K562 (cell line): ENCODE measurements at regions not wholly inside any gene's neighbourhood (a gene's known extent, or its start where the extent isn't known, plus 50 kb on each side); places are given as distances from the start of the nearest gene placed in this dataset.

ENCODE experiments used
- ATAC-seq: fragments of 200-7000 bp; cut with Tn5 transposase; 3 replicates; pipeline ENCODE4 v1.9.1; 2020; ENCODE audit warnings: moderate library complexity
- BruUV-seq: library from RNA; stranded (reverse); fragments of 400-500 nt; replicated peaks from 2 replicates; lab custom pipeline; 2021; lab: Mats Ljungman, UMichigan
- CTCF ChIA-PET: fragments of 300-600 bp; formaldehyde crosslinking; extraction: SDS; loops from one replicate; lab custom pipeline; 2021; ENCODE audit warnings: low intra/inter-chr PET ratio; lab: Yijun Ruan, JAX
- POLR2A ChIA-PET: fragments of 300-600, 350-650 bp; sonication (Branson Sonifier 250); formaldehyde crosslinking; extraction: SDS; loops from one replicate; lab custom pipeline; 2021; ENCODE audit warnings: antibody characterized with exemption, inconsistent platforms; lab: Yijun Ruan, JAX
- DNase-seq, 4 experiments: peaks; one replicate each; pipeline versions ENCODE4 v3.0.0 to v3.0.0-alpha.2; 2011 to 2018; ENCODE audit warnings: low spot score in 3 of 4, mixed read lengths in 3 of 4; ENCODE audit errors: extremely low read depth in 1 of 4
- FAIRE-seq: peaks from 2 replicates; lab custom pipeline; 2011; peaks lifted over from hg19 to GRCh38; lab: Jason Lieb, UNC
- H2AFZ ChIP-seq: 2 replicates; pipeline ENCODE4 v1.6.0; 2011; ENCODE audit warnings: low read depth, low read length, control low read depth, inconsistent platforms
- H3K27ac ChIP-seq: fragments of 200-600 bp; 3 replicates; pipeline ENCODE4 v1.8.0; 2011; ENCODE audit warnings: low read depth, mild to moderate bottlenecking, control low read depth, inconsistent platforms, low read length, moderate library complexity, mixed read lengths; ENCODE audit errors: extremely low read depth
- H3K27me3 ChIP-seq, 2 experiments: fragments of 300-600 bp in 1 of 2; 2 replicates in 1 of 2; 3 replicates in 1 of 2; pipeline versions ENCODE4 v1.6.0 to v1.8.0; 2011; ENCODE audit warnings: inconsistent platforms in 2 of 2, low read length in 2 of 2, mild to moderate bottlenecking in 1 of 2, mixed read lengths in 1 of 2, moderate library complexity in 1 of 2; ENCODE audit not compliant: control insufficient read depth in 2 of 2, insufficient read depth in 2 of 2
- H3K36me3 ChIP-seq: fragments of 300-600 bp; 3 replicates; pipeline ENCODE4 v1.8.0; 2011; ENCODE audit warnings: mild to moderate bottlenecking, low read length, inconsistent platforms; ENCODE audit not compliant: control insufficient read depth, insufficient read depth
- H3K4me1 ChIP-seq, 2 experiments: fragments of 200-600 bp in 1 of 2; replicated peaks in 1 of 2; 2 replicates in 1 of 2; 3 replicates in 1 of 2; pipeline versions ENCODE4 v1.5.1 to v1.8.0; 2011; ENCODE audit warnings: inconsistent platforms in 2 of 2, low read length in 2 of 2, mild to moderate bottlenecking in 1 of 2, mixed read lengths in 1 of 2, moderate library complexity in 1 of 2; ENCODE audit not compliant: control insufficient read depth in 2 of 2, insufficient read depth in 2 of 2
- H3K4me2 ChIP-seq: 2 replicates; pipeline ENCODE4 v1.6.1; 2011; ENCODE audit warnings: low read length, control low read depth, inconsistent platforms, mixed read lengths; ENCODE audit not compliant: insufficient read depth
- H3K4me3 ChIP-seq: fragments of 200-600 bp; sonication (generic), shearing (Covaris generic); 2 replicates; pipeline ENCODE4 v1.5.1; 2016; ENCODE audit warnings: control low read depth, inconsistent platforms
- H3K79me2 ChIP-seq: fragments of 200-600 bp; 3 replicates; pipeline ENCODE4 v1.8.0; 2011; ENCODE audit warnings: low read length, inconsistent platforms; ENCODE audit not compliant: control insufficient read depth, insufficient read depth
- H3K9ac ChIP-seq, 2 experiments: 2 replicates each; pipeline versions ENCODE4 v1.6.0 to v1.6.1; 2011; ENCODE audit warnings: low read depth in 2 of 2, low read length in 2 of 2, control low read depth in 1 of 2, inconsistent platforms in 1 of 2, mild to moderate bottlenecking in 1 of 2, mixed read lengths in 1 of 2; ENCODE audit not compliant: insufficient read depth in 1 of 2
- H3K9me1 ChIP-seq: one replicate; pipeline ENCODE4 v1.6.0; 2011; ENCODE audit warnings: inconsistent platforms, mild to moderate bottlenecking, low read length, moderate library complexity; ENCODE audit not compliant: control insufficient read depth, insufficient read depth
- H3K9me3 ChIP-seq: replicated peaks from 2 replicates; pipeline ENCODE4 v1.5.1; 2011; ENCODE audit warnings: low read depth, low read length, inconsistent platforms; ENCODE audit not compliant: control insufficient read depth, insufficient read depth
- H4K20me1 ChIP-seq: replicated peaks from 2 replicates; pipeline ENCODE4 v1.6.1; 2011; ENCODE audit warnings: low read length, inconsistent platforms, mixed read lengths; ENCODE audit not compliant: control insufficient read depth, insufficient read depth
- ARHGAP35 ChIP-seq: fragments of 450-650 bp; IDR thresholded peaks from 2 replicates; pipeline ENCODE4 v1.6.1; 2018; ENCODE audit not compliant: partially characterized antibody
- ASH1L ChIP-seq: fragments of 450-650 bp; IDR thresholded peaks from 2 replicates; pipeline ENCODE4 v1.6.1; 2018; ENCODE audit warnings: borderline replicate concordance, mild to moderate bottlenecking, low read depth; ENCODE audit not compliant: partially characterized antibody
- MNT ChIP-seq, 2 experiments: fragments of 450-650 bp; conservative IDR thresholded peaks; 2 replicates each; pipeline ENCODE4 v1.6.1; 2017; ENCODE audit warnings: mild to moderate bottlenecking in 2 of 2, moderate library complexity in 2 of 2
- POLR2AphosphoS2 ChIP-seq: IDR thresholded peaks from 2 replicates; pipeline ENCODE4 v1.6.1; 2012; ENCODE audit warnings: low read length, improper control_type of control experiment
- PREB ChIP-seq: sonication (generic); formaldehyde crosslinking; IDR thresholded peaks from 2 replicates; pipeline ENCODE4 v1.8.1; 2023; ENCODE audit warnings: mild to moderate bottlenecking, missing genetic modification reagents
- STAT5A ChIP-seq: IDR thresholded peaks from 2 replicates; pipeline ENCODE4 v1.6.1; 2012; ENCODE audit warnings: low read length, inconsistent platforms, borderline replicate concordance
- WGBS: fragments of 100-300 bp; shearing (Covaris generic); methylation state at CpG from one replicate; pipeline ENCODE4 v1.1.6; 2016; ENCODE audit warnings: low coverage, mixed read lengths; ENCODE audit not compliant: insufficient coverage; ENCODE audit errors: missing lambda C conversion rate; 5-methylcytosine and 5-hydroxymethylcytosine counted together
- in situ Hi-C: fragments of 300-500 bp; cut with MboI; formaldehyde crosslinking; loops from 4 replicates; pipeline ENCODE4 v1.15.0; 2018; ENCODE audit warnings: inconsistent platforms, mixed read lengths
- intact Hi-C: fragments of 100-400 bp; cut with micrococcal nuclease; formaldehyde crosslinking; loops from 2 replicates; pipeline ENCODE4 v1.14.2; 2022

GRCh38 chr11:69377953-69378302 lies 84.0 kb downstream of the MYEOV start:
- Histone ChIP-seq H4K20me1 (no peaks in the 10 kb centered on the region), H3K27ac (no peak overlapping the region), H3K4me3 (no peak overlapping the region), H3K4me1 (peaks cover 18 to 71% of the 10 kb centered on the region in 2 experiments), H3K9me3 (no peaks in the 10 kb centered on the region), H3K27me3 (no peaks in the 10 kb centered on the region), H2AFZ (no peak overlapping the region), H3K9ac (peak overlapping the region in 1 of 2 experiments; percentile 57; a peak in 2 of 4 replicates), H3K9me1 (no peaks in the 10 kb centered on the region), H3K4me2 (no peak overlapping the region), H3K36me3 (0 out of 3 replicates have a peak, but pooled peaks cover 2% of the 10 kb centered on the region), H3K79me2 (peaks cover 16% of the 10 kb centered on the region)
- DNase-seq, result no peak
- intact Hi-C loops, result no loop called here
- 42% methylated on average over 10 of the region's 13 CpGs for WGBS
- BruUV-seq, result no TSS peak
- no peak for TF ChIP-seq MNT (conservative IDR thresholded peaks at IDR 0.05)
- no peak for TF ChIP-seq POLR2AphosphoS2
- TF ChIP-seq PREB (CRISPR knock-in tag), result no peak
- TF ChIP-seq STAT5A, result no peak
- TF ChIP-seq ASH1L, result no peak
- TF ChIP-seq ARHGAP35, result no peak
- ChIA-PET CTCF (no interaction called here), POLR2A (interaction anchor here (0.5 kb wide), 1 partner anchor 311 kb away, joined by 3 read pairs; no protein-coding TSS in a partner anchor)
- FAIRE-seq, result no peak
- no peak for ATAC-seq
- in situ Hi-C loops, result no loop called here
